Activated T-helper 2 cell treated with anti-CD3 and anti-CD28 coated beads, Interferon-gamma antibody, Interleukin-2, Interleukin-4, amounts not matched to agents 10 μg/mL and 5 μg/mL and 100 μg/mL, durations not matched to agents 14 hours and 24 hours and 36 hours (primary cell): ENCODE measurements at regions not wholly inside any gene's neighbourhood (a gene's known extent, or its start where the extent isn't known, plus 50 kb on each side); places are given as distances from the start of the nearest gene placed in this dataset.

ENCODE experiments used
- DNase-seq: peaks from one replicate; pipeline ENCODE4 v3.0.0; 2021; ENCODE audit warnings: low spot score
- H3K27ac Mint-ChIP-seq: one replicate; pipeline ENCODE4 v1.8.0; 2021; ENCODE audit warnings: mixed read lengths
- H3K27me3 Mint-ChIP-seq: one replicate; pipeline ENCODE4 v1.8.0; 2021; ENCODE audit warnings: low read depth, mixed read lengths
- H3K36me3 Mint-ChIP-seq: one replicate; pipeline ENCODE4 v1.8.0; 2021; ENCODE audit warnings: low read depth, mixed read lengths
- H3K4me1 Mint-ChIP-seq: one replicate; pipeline ENCODE4 v1.8.0; 2021; ENCODE audit warnings: low read depth, mixed read lengths
- H3K4me3 Mint-ChIP-seq: one replicate; pipeline ENCODE4 v1.8.0; 2021; ENCODE audit warnings: low read depth, mild to moderate bottlenecking, moderate library complexity, mixed read lengths
- H3K9me3 Mint-ChIP-seq: one replicate; pipeline ENCODE4 v1.8.0; 2021; ENCODE audit warnings: mixed read lengths
- intact Hi-C: fragments of 100-400 bp; cut with micrococcal nuclease; formaldehyde crosslinking; loops from one replicate; pipeline ENCODE4 v1.15.1; 2023

- Mint-ChIP-seq H3K9me3 (no peaks in the 10 kb centered on the region), H3K36me3 (no peaks in the 10 kb centered on the region), H3K4me1 (no peaks in the 10 kb centered on the region), H3K27ac (no peak overlapping the region), H3K27me3 (peaks cover 22% of the 10 kb centered on the region), H3K4me3 (no peak overlapping the region)
- intact Hi-C loops: no loop called here
- DNase-seq: no peak
These were observed 73.6 kb upstream of the QRFPR start for GRCh38 chr4:121454251-121454979.

GRCh38 chr4:121451310-121451709, 70.5 kb upstream of the QRFPR start:
- Mint-ChIP-seq H3K27ac (no peak overlapping the region), H3K27me3 (peaks cover 22% of the 10 kb centered on the region), H3K4me1 (no peaks in the 10 kb centered on the region), H3K4me3 (no peak overlapping the region), H3K9me3 (no peaks in the 10 kb centered on the region), H3K36me3 (no peaks in the 10 kb centered on the region)
- intact Hi-C loops: no loop called here
- no peak for DNase-seq

- H3K4me1 Mint-ChIP-seq: no peaks in the 10 kb centered on the region
- H3K4me3 Mint-ChIP-seq: no peak overlapping the region
- no peak for DNase-seq
- H3K9me3 Mint-ChIP-seq: no peaks in the 10 kb centered on the region
- peaks cover 13% of the 10 kb centered on the region for H3K27me3 Mint-ChIP-seq
- H3K36me3 Mint-ChIP-seq: no peaks in the 10 kb centered on the region
- intact Hi-C loops: no loop called here
- H3K27ac Mint-ChIP-seq: no peak overlapping the region
These were observed 68.6 kb upstream of the QRFPR start for GRCh38 chr4:121449416-121449815.

- Mint-ChIP-seq H3K36me3 (no peaks in the 10 kb centered on the region), H3K9me3 (no peaks in the 10 kb centered on the region), H3K4me3 (no peak overlapping the region), H3K27ac (no peak overlapping the region), H3K4me1 (no peaks in the 10 kb centered on the region), H3K27me3 (peaks cover 9% of the 10 kb centered on the region)
- DNase-seq: no peak
- intact Hi-C loops: no loop called here
These were observed 67.4 kb upstream of the QRFPR start for GRCh38 chr4:121448231-121448630.

- Mint-ChIP-seq H3K36me3 (no peaks in the 10 kb centered on the region), H3K4me3 (no peak overlapping the region), H3K4me1 (no peaks in the 10 kb centered on the region), H3K27ac (no peak overlapping the region), H3K27me3 (no peaks in the 10 kb centered on the region), H3K9me3 (peaks cover 33% of the 10 kb centered on the region)
- intact Hi-C loops: no loop called here
- DNase-seq: no peak
These were observed 58.9 kb upstream of the QRFPR start for GRCh38 chr4:121439669-121440068.
